SU-DHL-6 (cell line): ENCODE measurements at regions not wholly inside any gene's neighbourhood (a gene's known extent, or its start where the extent isn't known, plus 50 kb on each side); places are given as distances from the start of the nearest gene placed in this dataset.

Source experiments
- EZH2phosphoT487 ChIP-seq: fragments of 200-600 bp; sonication (generic), shearing (Covaris generic); conservative IDR thresholded peaks from 2 replicates; pipeline ENCODE4 v1.6.1; 2018; ENCODE audit warnings: mild to moderate bottlenecking, antibody characterized with exemption, low read length, moderate library complexity, mixed read lengths
- TF ChIP-seq, protein P1 (sequence below): fragments of 200-600 bp; sonication (generic); IDR thresholded peaks from one replicate; pipeline ENCODE4 v1.5.1; 2017; ENCODE audit warnings: antibody characterized with exemption, mild to moderate bottlenecking, low read length, moderate library complexity; ENCODE audit not compliant: insufficient read depth, poor library complexity, severe bottlenecking

DNA sequence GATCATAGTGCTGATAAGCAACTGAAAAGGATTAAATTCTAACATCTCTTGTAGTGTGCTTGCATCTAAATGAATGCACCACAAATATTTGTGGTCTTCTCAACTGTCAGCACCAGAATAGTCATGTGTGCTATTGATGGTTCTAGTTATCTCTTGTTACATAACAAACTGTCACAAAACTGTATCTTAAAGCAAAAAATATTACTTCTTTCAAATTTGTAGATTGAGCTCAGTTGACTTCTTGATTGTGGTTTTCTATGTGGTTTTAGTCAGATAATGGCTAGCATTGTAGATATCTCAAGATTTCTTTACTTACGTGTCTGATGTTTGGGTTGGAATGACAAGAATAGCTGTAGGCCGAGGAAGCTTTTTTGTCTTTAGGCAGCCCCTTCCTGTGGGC is 431.3 kb downstream of the SLITRK6 start:
- TF ChIP-seq, protein P1, sequence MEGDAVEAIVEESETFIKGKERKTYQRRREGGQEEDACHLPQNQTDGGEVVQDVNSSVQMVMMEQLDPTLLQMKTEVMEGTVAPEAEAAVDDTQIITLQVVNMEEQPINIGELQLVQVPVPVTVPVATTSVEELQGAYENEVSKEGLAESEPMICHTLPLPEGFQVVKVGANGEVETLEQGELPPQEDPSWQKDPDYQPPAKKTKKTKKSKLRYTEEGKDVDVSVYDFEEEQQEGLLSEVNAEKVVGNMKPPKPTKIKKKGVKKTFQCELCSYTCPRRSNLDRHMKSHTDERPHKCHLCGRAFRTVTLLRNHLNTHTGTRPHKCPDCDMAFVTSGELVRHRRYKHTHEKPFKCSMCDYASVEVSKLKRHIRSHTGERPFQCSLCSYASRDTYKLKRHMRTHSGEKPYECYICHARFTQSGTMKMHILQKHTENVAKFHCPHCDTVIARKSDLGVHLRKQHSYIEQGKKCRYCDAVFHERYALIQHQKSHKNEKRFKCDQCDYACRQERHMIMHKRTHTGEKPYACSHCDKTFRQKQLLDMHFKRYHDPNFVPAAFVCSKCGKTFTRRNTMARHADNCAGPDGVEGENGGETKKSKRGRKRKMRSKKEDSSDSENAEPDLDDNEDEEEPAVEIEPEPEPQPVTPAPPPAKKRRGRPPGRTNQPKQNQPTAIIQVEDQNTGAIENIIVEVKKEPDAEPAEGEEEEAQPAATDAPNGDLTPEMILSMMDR = no peak
- TF ChIP-seq EZH2phosphoT487 = no peak
